ENCODE measurements at regions not wholly inside any gene's neighbourhood (a gene's known extent, or its start where the extent isn't known, plus 50 kb on each side); places are given as distances from the start of the nearest gene placed in this dataset.

DNA sequence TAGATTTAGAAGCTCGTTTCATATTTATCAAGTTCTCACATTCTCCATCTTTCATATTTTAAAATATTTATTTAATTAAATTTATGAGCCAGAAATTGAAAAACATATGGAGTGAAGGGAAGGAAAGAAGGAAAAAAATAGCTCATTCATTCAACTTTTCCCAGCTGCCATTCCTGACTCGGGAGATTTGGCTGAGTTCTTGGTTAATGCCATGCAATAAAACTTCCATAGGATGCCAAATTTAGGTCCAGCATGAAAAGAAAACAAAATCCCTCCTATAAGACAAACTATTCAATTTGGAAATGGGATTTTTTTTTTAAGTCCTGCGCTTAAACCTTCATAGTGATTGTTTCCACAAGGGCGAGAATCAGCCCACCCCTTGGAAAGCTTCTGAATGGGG lies 426.1 kb upstream of the TNP1 start:
- no peak for DNase-seq (ENCODE audit: low read depth, low spot score)
- Histone ChIP-seq H3K27ac (ENCODE audit: control insufficient read depth, insufficient read depth, low read length) (no peak overlapping the region), H2AFZ (ENCODE audit: control insufficient read depth, low read length) (no peak overlapping the region), H3K36me3 (ENCODE audit: control insufficient read depth in 2 of 2, extremely low read depth in 1 of 2, insufficient read depth in 2 of 2, low read length in 2 of 2) (no peaks in the 10 kb centered on the region), H3K79me2 (ENCODE audit: control insufficient read depth, insufficient read depth, low read length) (no peaks in the 10 kb centered on the region), H4K20me1 (ENCODE audit: control insufficient read depth, extremely low read depth, insufficient read depth, low read length) (no peaks in the 10 kb centered on the region), H3K9me3 (ENCODE audit: control insufficient read depth, low read depth, low read length) (no peaks in the 10 kb centered on the region), H3K9ac (ENCODE audit: control insufficient read depth, extremely low read depth, insufficient read depth, low read length) (no peak overlapping the region), H3K27me3 (ENCODE audit: control insufficient read depth, extremely low read depth, insufficient read depth, low read length) (no peaks in the 10 kb centered on the region), H3K4me3 (ENCODE audit: control insufficient read depth in 2 of 3, extremely low read depth in 1 of 3, insufficient read depth in 2 of 3, low read depth in 1 of 3, low read length in 3 of 3) (no peak overlapping the region), H3K4me2 (ENCODE audit: control insufficient read depth, extremely low read depth, insufficient read depth, low read depth, low read length) (no peak overlapping the region), H3K9me1 (ENCODE audit: control insufficient read depth, extremely low read depth, insufficient read depth, low read length) (no peaks in the 10 kb centered on the region), H3K4me1 (ENCODE audit: control insufficient read depth, extremely low read depth, insufficient read depth, low read length) (peaks cover 9% of the 10 kb centered on the region)
- TF ChIP-seq, protein P1, sequence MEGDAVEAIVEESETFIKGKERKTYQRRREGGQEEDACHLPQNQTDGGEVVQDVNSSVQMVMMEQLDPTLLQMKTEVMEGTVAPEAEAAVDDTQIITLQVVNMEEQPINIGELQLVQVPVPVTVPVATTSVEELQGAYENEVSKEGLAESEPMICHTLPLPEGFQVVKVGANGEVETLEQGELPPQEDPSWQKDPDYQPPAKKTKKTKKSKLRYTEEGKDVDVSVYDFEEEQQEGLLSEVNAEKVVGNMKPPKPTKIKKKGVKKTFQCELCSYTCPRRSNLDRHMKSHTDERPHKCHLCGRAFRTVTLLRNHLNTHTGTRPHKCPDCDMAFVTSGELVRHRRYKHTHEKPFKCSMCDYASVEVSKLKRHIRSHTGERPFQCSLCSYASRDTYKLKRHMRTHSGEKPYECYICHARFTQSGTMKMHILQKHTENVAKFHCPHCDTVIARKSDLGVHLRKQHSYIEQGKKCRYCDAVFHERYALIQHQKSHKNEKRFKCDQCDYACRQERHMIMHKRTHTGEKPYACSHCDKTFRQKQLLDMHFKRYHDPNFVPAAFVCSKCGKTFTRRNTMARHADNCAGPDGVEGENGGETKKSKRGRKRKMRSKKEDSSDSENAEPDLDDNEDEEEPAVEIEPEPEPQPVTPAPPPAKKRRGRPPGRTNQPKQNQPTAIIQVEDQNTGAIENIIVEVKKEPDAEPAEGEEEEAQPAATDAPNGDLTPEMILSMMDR (optimal IDR thresholded peaks at IDR 0.05 in 1 of 3, IDR thresholded peaks at IDR 0.05 in 1 of 3, conservative IDR thresholded peaks at IDR 0.05 in 1 of 3; ENCODE audit: extremely low read depth in 1 of 3, insufficient read depth in 2 of 3, low read length in 3 of 3) = no peak
- no peak for TF ChIP-seq EZH2 (IDR thresholded peaks at IDR 0.05; ENCODE audit: low read length)
- no peak for FAIRE-seq
- dilution Hi-C loops (cut with MboI; ENCODE audit: extremely low pct_ligation_motif_present, low sequenced_read_pairs) = no loop called here

DNA sequence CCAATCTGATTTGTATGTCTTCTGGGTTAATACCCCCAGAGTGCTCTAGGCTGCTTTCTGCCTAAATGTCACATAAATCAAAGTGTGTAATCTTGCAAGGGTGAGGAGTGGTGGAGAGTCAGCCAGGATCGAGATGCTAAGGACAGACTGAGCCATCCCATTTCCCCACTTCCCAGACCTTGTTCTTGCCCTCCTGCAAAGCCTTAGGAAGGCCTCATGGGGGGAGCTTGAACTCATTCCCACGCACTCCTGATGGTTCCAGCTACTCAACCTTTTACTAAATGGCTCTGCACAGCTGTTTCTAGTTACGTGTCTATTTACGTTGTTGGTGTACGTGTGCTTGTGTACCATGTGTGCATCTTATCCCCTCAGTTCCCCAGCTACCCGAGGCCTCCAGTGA lies 423.6 kb upstream of the TNP1 start:
- no peak overlapping the region for H3K4me3 ChIP-seq (ENCODE audit: control insufficient read depth in 2 of 3, extremely low read depth in 1 of 3, insufficient read depth in 2 of 3, low read depth in 1 of 3, low read length in 3 of 3)
- no peak for FAIRE-seq
- dilution Hi-C loops (cut with MboI; ENCODE audit: extremely low pct_ligation_motif_present, low sequenced_read_pairs) = no loop called here

More for the DNA sequence above, 423.6 kb upstream of the TNP1 start:
- Histone ChIP-seq H3K36me3 (ENCODE audit: control insufficient read depth in 2 of 2, extremely low read depth in 1 of 2, insufficient read depth in 2 of 2, low read length in 2 of 2) (no peaks in the 10 kb centered on the region), H3K27me3 (ENCODE audit: control insufficient read depth, extremely low read depth, insufficient read depth, low read length) (no peaks in the 10 kb centered on the region), H3K27ac (ENCODE audit: control insufficient read depth, insufficient read depth, low read length) (no peak overlapping the region), H3K9me1 (ENCODE audit: control insufficient read depth, extremely low read depth, insufficient read depth, low read length) (no peaks in the 10 kb centered on the region), H3K79me2 (ENCODE audit: control insufficient read depth, insufficient read depth, low read length) (no peaks in the 10 kb centered on the region), H3K9ac (ENCODE audit: control insufficient read depth, extremely low read depth, insufficient read depth, low read length) (no peak overlapping the region), H3K4me2 (ENCODE audit: control insufficient read depth, extremely low read depth, insufficient read depth, low read depth, low read length) (no peak overlapping the region), H3K4me1 (ENCODE audit: control insufficient read depth, extremely low read depth, insufficient read depth, low read length) (peaks cover 8% of the 10 kb centered on the region), H2AFZ (ENCODE audit: control insufficient read depth, low read length) (no peak overlapping the region), H3K9me3 (ENCODE audit: control insufficient read depth, low read depth, low read length) (no peaks in the 10 kb centered on the region), H4K20me1 (ENCODE audit: control insufficient read depth, extremely low read depth, insufficient read depth, low read length) (no peaks in the 10 kb centered on the region)
- DNase-seq (ENCODE audit: low read depth, low spot score) = no peak
- no peak for TF ChIP-seq EZH2 (IDR thresholded peaks at IDR 0.05; ENCODE audit: low read length)
- TF ChIP-seq, protein P1 (optimal IDR thresholded peaks at IDR 0.05 in 1 of 3, IDR thresholded peaks at IDR 0.05 in 1 of 3, conservative IDR thresholded peaks at IDR 0.05 in 1 of 3; ENCODE audit: extremely low read depth in 1 of 3, insufficient read depth in 2 of 3, low read length in 3 of 3) = no peak

Data from keratinocyte (primary cell).